GM21737 (cell line): ENCODE measurements at regions not wholly inside any gene's neighbourhood (a gene's known extent, or its start where the extent isn't known, plus 50 kb on each side); places are given as distances from the start of the nearest gene placed in this dataset.

Experiments
- ATAC-seq: cut with Tn5 transposase; IDR thresholded peaks from one replicate; pipeline ENCODE4 v1.9.1; 2021; ENCODE audit warnings: mild to moderate bottlenecking, moderate library complexity; ENCODE audit not compliant: unreplicated experiment

DNA sequence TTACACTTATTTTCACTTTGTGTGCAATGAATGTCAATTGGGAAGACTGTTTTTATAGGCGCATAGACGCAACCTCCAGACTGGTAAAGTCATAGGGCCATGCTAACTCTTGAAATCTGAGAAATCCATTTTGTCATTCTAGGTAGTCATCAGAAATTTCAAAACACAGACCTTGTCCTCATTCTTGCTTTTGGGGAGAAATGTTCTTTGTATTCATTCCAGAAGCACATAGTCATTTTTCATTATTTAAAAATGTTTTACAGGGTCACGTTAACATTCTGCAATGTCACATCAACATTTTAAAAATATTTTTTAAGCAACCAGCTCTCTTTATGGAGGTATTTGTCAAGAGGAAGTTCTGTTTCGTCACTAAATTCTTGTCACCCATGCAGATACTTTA, 898.4 kb downstream of the PDCD6IP start:
- no peak for ATAC-seq

GRCh38 chr3:34703053-34703452, 904.6 kb downstream of the PDCD6IP start:
- ATAC-seq, result no peak

DNA sequence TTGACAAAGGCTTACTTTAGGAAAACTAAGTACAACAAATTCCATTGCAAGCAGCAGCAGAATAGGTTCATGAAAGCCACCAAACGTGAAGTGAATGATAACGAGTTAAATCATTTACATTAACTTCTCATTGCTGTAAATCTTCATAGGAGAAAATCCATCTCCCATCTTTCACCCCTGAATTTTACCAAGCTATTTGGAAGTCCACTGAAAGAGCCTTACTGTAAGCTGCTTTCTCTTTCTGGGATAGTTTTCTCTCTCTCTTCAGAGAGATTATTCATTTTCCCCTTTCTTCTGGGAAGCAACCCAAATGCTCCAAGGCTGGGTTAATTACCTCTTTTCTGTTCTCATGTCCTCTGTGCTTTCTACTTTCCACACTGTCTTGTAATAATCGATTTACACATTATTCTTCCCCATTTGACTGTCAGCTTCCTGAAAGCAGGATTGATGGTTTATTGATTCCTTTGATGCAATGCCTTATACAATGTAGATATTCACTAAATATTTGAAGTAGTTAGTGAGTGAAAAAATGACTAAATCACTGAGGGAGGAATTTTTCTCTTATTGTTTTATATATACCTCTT, 914.3 kb upstream of the ARPP21 start:
- no peak for ATAC-seq

DNA sequence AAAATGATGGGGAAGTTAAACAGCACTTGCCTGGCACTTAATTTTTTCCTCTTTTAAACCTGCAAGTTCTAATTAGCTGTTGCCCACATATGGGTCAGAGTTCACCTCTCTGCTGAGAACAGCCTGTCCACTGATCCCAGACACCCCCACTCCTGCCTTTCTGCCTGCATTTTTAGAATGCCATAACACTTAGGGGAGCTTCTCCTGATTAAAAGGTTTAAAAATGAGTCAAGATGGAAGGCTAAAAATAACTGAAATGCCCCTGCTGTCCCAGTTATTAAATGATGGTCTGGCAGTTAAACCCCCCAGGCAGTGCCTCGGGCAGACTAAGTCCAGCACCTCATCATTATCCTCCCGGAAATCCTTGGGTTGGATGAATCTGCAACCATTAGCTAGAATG, 913.6 kb upstream of the ARPP21 start:
- ATAC-seq, result no peak

DNA sequence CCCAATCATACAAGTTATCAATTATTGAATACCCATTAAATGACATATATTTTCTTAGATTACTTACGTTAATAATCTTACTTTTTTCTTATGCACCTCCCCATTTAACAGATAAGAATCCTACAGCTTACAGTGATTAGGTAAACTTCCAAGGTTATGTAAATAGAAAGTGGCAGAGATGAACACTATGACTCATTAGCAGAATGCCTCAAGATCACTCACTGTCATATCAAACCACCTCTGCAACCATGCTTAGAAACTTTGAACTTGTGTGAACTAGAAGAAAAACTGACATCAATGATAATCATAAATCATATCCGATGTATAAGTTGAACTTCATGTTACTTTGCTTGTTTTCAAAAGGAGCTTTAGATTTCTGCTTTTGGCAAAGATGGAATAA, 911.6 kb upstream of the ARPP21 start:
- ATAC-seq, result no peak

DNA sequence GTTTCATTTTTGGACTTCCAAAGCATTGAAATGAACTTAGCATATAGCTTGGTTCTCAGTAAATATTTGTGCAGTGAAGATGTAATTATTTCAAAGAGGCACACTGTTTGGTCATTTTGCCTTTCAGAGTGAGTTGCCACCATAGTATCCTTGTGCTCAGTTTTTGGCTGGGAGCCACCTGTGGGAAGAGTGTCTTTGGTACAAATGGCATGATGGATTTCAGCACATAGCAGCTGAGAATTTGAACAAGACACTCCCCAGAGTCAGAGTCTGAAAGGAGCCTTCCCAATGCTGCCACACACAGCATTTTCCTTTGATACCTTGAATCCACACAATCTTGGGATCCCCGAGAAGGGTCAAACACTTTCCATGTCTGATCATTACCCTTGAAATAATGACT, 897.2 kb upstream of the ARPP21 start:
- ATAC-seq, result no peak

DNA sequence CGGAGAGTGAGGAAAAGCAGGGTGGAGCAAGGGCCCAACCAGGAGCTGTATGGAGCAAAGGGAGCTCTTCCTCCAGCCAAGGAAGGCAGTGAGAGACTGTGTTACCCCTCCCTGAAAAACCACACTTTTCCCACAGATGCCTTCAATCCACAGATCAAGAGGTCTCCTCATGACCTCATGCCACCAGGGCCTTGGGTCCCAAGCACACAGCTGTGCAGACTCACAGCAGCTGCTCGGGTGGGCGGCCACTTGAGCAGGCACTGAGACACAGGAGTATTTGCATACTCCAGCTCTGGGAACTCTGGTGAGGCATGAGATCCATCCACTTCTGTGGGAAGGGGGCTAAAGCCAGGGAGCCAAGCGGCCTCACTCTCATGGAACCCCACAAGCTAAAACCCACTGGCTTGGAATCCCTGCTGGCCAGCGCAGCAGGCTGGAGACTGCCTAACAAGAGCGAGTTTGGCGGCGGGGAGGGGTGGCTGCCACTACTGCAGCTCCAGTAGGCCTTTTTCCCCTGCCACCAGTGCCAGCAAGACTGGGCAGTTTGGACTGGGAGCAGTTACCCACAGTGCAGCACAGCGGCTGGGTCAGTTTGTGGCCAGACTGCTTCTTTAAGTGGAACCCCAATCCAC, 880.6 kb upstream of the ARPP21 start:
- ATAC-seq, result no peak

GRCh38 chr3:34777386-34777785, 861.9 kb upstream of the ARPP21 start:
- no peak for ATAC-seq

GRCh38 chr3:34779092-34779491, 860.2 kb upstream of the ARPP21 start:
- ATAC-seq, result no peak

DNA sequence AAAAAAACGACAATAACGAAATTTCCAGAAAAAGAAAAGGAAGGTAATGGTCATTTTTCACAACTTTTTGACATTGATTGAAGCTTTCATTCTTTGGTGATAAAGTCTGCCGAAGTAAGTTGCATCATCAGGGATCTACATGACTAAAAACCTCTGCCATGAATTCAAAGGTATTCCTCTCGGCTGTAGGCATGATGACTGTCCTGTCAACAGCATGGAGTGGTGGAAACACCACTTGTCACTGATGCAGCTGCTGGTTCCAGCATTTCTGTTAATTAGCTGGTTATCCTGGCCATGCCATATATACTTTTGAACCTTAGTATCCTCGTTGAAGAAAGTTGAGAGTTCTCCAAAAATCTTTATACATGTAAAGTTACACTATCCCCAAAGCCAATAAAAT, 859.0 kb upstream of the ARPP21 start:
- no peak for ATAC-seq

GRCh38 chr3:34780973-34781372, 858.4 kb upstream of the ARPP21 start:
- ATAC-seq, result no peak

GRCh38 chr3:34782871-34783270, 856.5 kb upstream of the ARPP21 start:
- no peak for ATAC-seq

DNA sequence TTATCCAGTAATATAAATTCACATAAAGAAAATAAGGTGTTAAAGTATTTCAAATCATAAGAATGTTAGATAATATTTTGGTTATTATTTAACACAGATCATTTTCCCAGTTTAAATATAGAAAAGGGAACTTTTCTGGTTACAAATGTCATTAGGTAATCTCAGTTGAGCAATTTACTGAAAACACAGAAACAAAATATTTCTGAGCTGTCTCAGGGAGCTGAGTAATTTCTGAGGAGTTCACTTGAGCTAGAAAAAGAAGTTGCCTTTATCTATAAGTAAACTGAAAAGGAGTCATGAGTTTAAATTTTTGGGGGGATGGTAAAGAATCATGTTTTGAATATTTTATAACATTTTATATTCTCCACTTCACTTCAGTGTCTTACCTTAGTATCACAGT, 855.4 kb upstream of the ARPP21 start:
- ATAC-seq, result no peak

- ATAC-seq, result no peak
Observed at GRCh38 chr3:34793057-34793456, 846.3 kb upstream of the ARPP21 start.

- ATAC-seq, result no peak
Observed at GRCh38 chr3:34807611-34808010, 831.7 kb upstream of the ARPP21 start.

GRCh38 chr3:34808287-34808686, 831.0 kb upstream of the ARPP21 start:
- ATAC-seq, result no peak

DNA sequence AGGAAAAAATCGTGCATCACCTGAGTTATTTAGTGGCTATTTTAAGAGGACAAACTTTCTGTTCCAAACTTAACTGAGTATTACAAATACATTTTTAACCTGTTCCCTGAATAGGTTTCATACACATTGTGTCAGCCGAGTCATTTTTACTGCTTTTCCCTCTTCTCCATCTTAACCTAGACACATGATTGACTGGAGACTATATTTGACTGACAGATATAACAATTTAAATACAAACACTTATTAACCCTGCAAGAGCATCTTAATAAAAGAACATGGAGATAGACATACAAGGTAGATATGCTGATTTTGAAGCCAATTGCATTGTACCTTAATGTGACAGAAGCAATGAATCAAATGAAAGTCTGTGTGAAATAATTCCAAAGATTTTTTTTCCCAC, 810.5 kb upstream of the ARPP21 start:
- ATAC-seq, result no peak

- ATAC-seq, result no peak
Observed at GRCh38 chr3:34832865-34833508, 806.3 kb upstream of the ARPP21 start.

GRCh38 chr3:34837848-34838741, 801.2 kb upstream of the ARPP21 start:
- no peak for ATAC-seq

GRCh38 chr3:34842706-34843480, 796.4 kb upstream of the ARPP21 start:
- no peak for ATAC-seq

DNA sequence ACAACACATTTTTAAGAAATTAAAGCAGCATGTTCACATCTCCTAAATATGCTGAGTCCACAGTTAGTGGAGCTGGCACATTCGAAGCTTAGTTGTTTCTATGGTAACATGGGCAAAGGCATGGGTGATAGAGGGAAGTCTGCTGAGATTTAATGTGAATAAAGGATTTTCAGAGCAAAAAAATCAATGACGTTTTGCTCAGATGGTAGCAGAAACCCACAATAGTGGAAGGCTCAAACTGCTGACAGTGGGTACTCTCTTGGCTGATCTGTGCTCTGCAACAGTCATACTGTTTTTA, 795.1 kb upstream of the ARPP21 start:
- ATAC-seq, result no peak
